PC-3 (cell line): ENCODE measurements at regions not wholly inside any gene's neighbourhood (a gene's known extent, or its start where the extent isn't known, plus 50 kb on each side); places are given as distances from the start of the nearest gene placed in this dataset.

Experiments
- ATAC-seq: fragments of 200-7000 bp; cut with Tn5 transposase; 2 replicates; pipeline ENCODE4 v1.9.1; 2020; ENCODE audit warnings: mild to moderate bottlenecking, moderate library complexity
- BruUV-seq: library from RNA; stranded (reverse); fragments of 400-500 nt; replicated peaks from 2 replicates; lab custom pipeline; 2021; lab: Mats Ljungman, UMichigan
- CTCF ChIA-PET: fragments of 300-600 bp; sonication (Branson Sonifier 250); formaldehyde crosslinking; loops from one replicate; lab custom pipeline; 2022; ENCODE audit warnings: antibody characterized with exemption; lab: Charles Lee
- POLR2A ChIA-PET: fragments of 300-600 bp; sonication (Branson Sonifier 250); formaldehyde crosslinking; loops from one replicate; lab custom pipeline; 2022; ENCODE audit warnings: antibody characterized with exemption; ENCODE audit not compliant: unreplicated experiment; lab: Charles Lee
- DNase-seq: peaks from one replicate; pipeline ENCODE4 v3.0.0-alpha.2; 2015
- H2AFZ ChIP-seq: fragments of 300-600 bp; sonication (generic); 2 replicates; pipeline ENCODE4 v1.6.0; 2016; ENCODE audit warnings: antibody characterized with exemption, low read length
- H3F3A ChIP-seq: fragments of 300-600 bp; sonication (generic); one replicate; pipeline ENCODE4 v1.6.0; 2017; ENCODE audit warnings: antibody characterized with exemption, low read length, control low read depth, mild to moderate bottlenecking; ENCODE audit not compliant: unreplicated experiment
- H3K27ac ChIP-seq: fragments of 300-600 bp; sonication (generic); 2 replicates; pipeline ENCODE4 v1.5.1; 2016; ENCODE audit warnings: mild to moderate bottlenecking, low read length
- H3K27me3 ChIP-seq: fragments of 300-600 bp; sonication (generic); 2 replicates; pipeline ENCODE4 v1.6.1; 2016; ENCODE audit warnings: low read length, mixed read lengths
- H3K36me3 ChIP-seq: fragments of 300-600 bp; sonication (generic); 2 replicates; pipeline ENCODE4 v1.6.1; 2016; ENCODE audit warnings: low read depth, mixed run types, low read length, mixed read lengths
- H3K4me1 ChIP-seq: fragments of 300-600 bp; sonication (generic); 2 replicates; pipeline ENCODE4 v1.5.1; 2016; ENCODE audit warnings: low read length; ENCODE audit not compliant: insufficient read depth
- H3K4me2 ChIP-seq: fragments of 300-600 bp; sonication (generic); 2 replicates; pipeline ENCODE4 v1.6.0; 2016; ENCODE audit warnings: low read length
- H3K4me3 ChIP-seq: fragments of 300-600 bp; sonication (generic); 2 replicates; pipeline ENCODE4 v1.5.1; 2016; ENCODE audit warnings: mild to moderate bottlenecking, low read length, mixed read lengths
- H3K79me2 ChIP-seq: fragments of 300-600 bp; sonication (generic); 2 replicates; pipeline ENCODE4 v1.6.1; 2017; ENCODE audit warnings: low read length, mixed read lengths
- H3K9ac ChIP-seq: fragments of 300-600 bp; sonication (generic); 2 replicates; pipeline ENCODE4 v1.6.0; 2016; ENCODE audit warnings: mild to moderate bottlenecking, low read length
- H3K9me2 ChIP-seq: fragments of 300-600 bp; sonication (generic); replicated peaks from 2 replicates; pipeline ENCODE4 v1.6.1; 2016; ENCODE audit warnings: mixed run types, low read length, mixed read lengths
- H3K9me3 ChIP-seq: fragments of 300-600 bp; sonication (generic); 2 replicates; pipeline ENCODE4 v1.6.1; 2016; ENCODE audit warnings: low read length, mixed read lengths
- H4K20me1 ChIP-seq: fragments of 300-600 bp; sonication (generic); 2 replicates; pipeline ENCODE4 v1.6.1; 2016; ENCODE audit warnings: low read length, mixed read lengths
- CTCF ChIP-seq: fragments of 300-600 bp; sonication (generic); conservative IDR thresholded peaks from 2 replicates; pipeline ENCODE4 v1.5.1; 2017; ENCODE audit warnings: antibody characterized with exemption, low read depth, mild to moderate bottlenecking, low read length
- EZH2 ChIP-seq: fragments of 300-600 bp; sonication (generic); IDR thresholded peaks from one replicate; pipeline ENCODE4 v1.6.1; 2017; ENCODE audit warnings: antibody characterized with exemption, mild to moderate bottlenecking, low read length; ENCODE audit not compliant: unreplicated experiment
- EZH2phosphoT487 ChIP-seq: fragments of 300-600 bp; sonication (generic); IDR thresholded peaks from 2 replicates; pipeline ENCODE4 v1.6.1; 2018; ENCODE audit warnings: mild to moderate bottlenecking, antibody characterized with exemption, low read length, borderline replicate concordance
- intact Hi-C: fragments of 100-400 bp; cut with micrococcal nuclease; formaldehyde crosslinking; loops from 2 replicates; pipeline ENCODE4 v1.9.0; 2023

GRCh38 chr9:13049223-13049622 is 230.3 kb downstream of the MPDZ start:
- no peak for TF ChIP-seq EZH2phosphoT487
- TF ChIP-seq CTCF = no peak
- TF ChIP-seq EZH2 = no peak
- H3K79me2 ChIP-seq = no peaks in the 10 kb centered on the region
- H3K9ac ChIP-seq = no peak overlapping the region
- no peaks in the 10 kb centered on the region for H3K36me3 ChIP-seq
- no peaks in the 10 kb centered on the region for H3F3A ChIP-seq
- H3K27ac ChIP-seq = no peak overlapping the region
- H3K27me3 ChIP-seq = no peaks in the 10 kb centered on the region
- H3K4me2 ChIP-seq = no peak overlapping the region
- 0 out of 2 replicates have a peak overlapping the region, but pooled peaks have one; percentile 23 for H2AFZ ChIP-seq
- H3K9me3 ChIP-seq = no peaks in the 10 kb centered on the region
- H3K4me1 ChIP-seq = no peaks in the 10 kb centered on the region
- no TSS peak for BruUV-seq
- intact Hi-C loops = no loop called here
- ATAC-seq (no peak), DNase-seq (no peak)
- no peak overlapping the region for H3K4me3 ChIP-seq
- ChIA-PET CTCF (no interaction called here), POLR2A (interaction anchor here (0.6 kb wide), 1 partner anchor 12 kb away, joined by 3 read pairs; no protein-coding TSS in a partner anchor)
- no peaks in the 10 kb centered on the region for H4K20me1 ChIP-seq
- no peaks in the 10 kb centered on the region for H3K9me2 ChIP-seq

GRCh38 chr9:13053504-13053903 is 226.0 kb downstream of the MPDZ start:
- no peak overlapping the region for H3K4me3 ChIP-seq
- no peaks in the 10 kb centered on the region for H3K4me1 ChIP-seq
- H3K36me3 ChIP-seq = no peaks in the 10 kb centered on the region
- H3K9me3 ChIP-seq = no peaks in the 10 kb centered on the region
- H3K9ac ChIP-seq = no peak overlapping the region
- H4K20me1 ChIP-seq = no peaks in the 10 kb centered on the region
- no peak overlapping the region for H3K27ac ChIP-seq
- H3K27me3 ChIP-seq = no peaks in the 10 kb centered on the region
- ATAC-seq (no peak), DNase-seq (no peak)
- intact Hi-C loops = no loop called here
- BruUV-seq = no TSS peak
- no peak overlapping the region for H3K4me2 ChIP-seq
- no peak overlapping the region for H2AFZ ChIP-seq
- no peaks in the 10 kb centered on the region for H3F3A ChIP-seq
- no peaks in the 10 kb centered on the region for H3K79me2 ChIP-seq
- TF ChIP-seq CTCF (no peak), EZH2 (no peak), EZH2phosphoT487 (no peak)
- ChIA-PET POLR2A (no interaction called here), CTCF (no interaction called here)
- H3K9me2 ChIP-seq = no peaks in the 10 kb centered on the region

- H3K4me2 ChIP-seq = no peak overlapping the region
Measured at GRCh38 chr9:13054389-13054788, 225.1 kb downstream of the MPDZ start.

More at GRCh38 chr9:13054389-13054788, 225.1 kb downstream of the MPDZ start:
- TF ChIP-seq CTCF (no peak), EZH2phosphoT487 (no peak), EZH2 (no peak)
- H3K9me2 ChIP-seq = no peaks in the 10 kb centered on the region
- ChIA-PET POLR2A (no interaction called here), CTCF (no interaction called here)
- no peak overlapping the region for H3K27ac ChIP-seq
- H3K27me3 ChIP-seq = no peaks in the 10 kb centered on the region
- no peaks in the 10 kb centered on the region for H3K9me3 ChIP-seq
- intact Hi-C loops = no loop called here
- ATAC-seq (no peak), DNase-seq (no peak)
- no TSS peak for BruUV-seq
- H3K36me3 ChIP-seq = no peaks in the 10 kb centered on the region
- no peak overlapping the region for H2AFZ ChIP-seq
- no peaks in the 10 kb centered on the region for H3F3A ChIP-seq
- H3K9ac ChIP-seq = no peak overlapping the region
- no peaks in the 10 kb centered on the region for H4K20me1 ChIP-seq
- H3K4me3 ChIP-seq = no peak overlapping the region
- H3K79me2 ChIP-seq = no peaks in the 10 kb centered on the region
- no peaks in the 10 kb centered on the region for H3K4me1 ChIP-seq
